K562 (cell line): ENCODE measurements at regions not wholly inside any gene's neighbourhood (a gene's known extent, or its start where the extent isn't known, plus 50 kb on each side); places are given as distances from the start of the nearest gene placed in this dataset.

Experiments used
- ATAC-seq: fragments of 200-7000 bp; cut with Tn5 transposase; 3 replicates; pipeline ENCODE4 v1.9.1; 2020; ENCODE audit warnings: moderate library complexity
- BruUV-seq: library from RNA; stranded (reverse); fragments of 400-500 nt; replicated peaks from 2 replicates; lab custom pipeline; 2021; lab: Mats Ljungman, UMichigan
- CTCF ChIA-PET: fragments of 300-600 bp; formaldehyde crosslinking; extraction: SDS; loops from one replicate; lab custom pipeline; 2021; ENCODE audit warnings: low intra/inter-chr PET ratio; lab: Yijun Ruan, JAX
- POLR2A ChIA-PET: fragments of 300-600, 350-650 bp; sonication (Branson Sonifier 250); formaldehyde crosslinking; extraction: SDS; loops from one replicate; lab custom pipeline; 2021; ENCODE audit warnings: antibody characterized with exemption, inconsistent platforms; lab: Yijun Ruan, JAX
- DNase-seq, 4 experiments: peaks; one replicate each; pipeline versions ENCODE4 v3.0.0 to v3.0.0-alpha.2; 2011 to 2018; ENCODE audit warnings: low spot score in 3 of 4, mixed read lengths in 3 of 4; ENCODE audit errors: extremely low read depth in 1 of 4
- FAIRE-seq: peaks from 2 replicates; lab custom pipeline; 2011; peaks lifted over from hg19 to GRCh38; lab: Jason Lieb, UNC
- H2AFZ ChIP-seq: 2 replicates; pipeline ENCODE4 v1.6.0; 2011; ENCODE audit warnings: low read depth, low read length, control low read depth, inconsistent platforms
- H3K27ac ChIP-seq: fragments of 200-600 bp; 3 replicates; pipeline ENCODE4 v1.8.0; 2011; ENCODE audit warnings: low read depth, mild to moderate bottlenecking, control low read depth, inconsistent platforms, low read length, moderate library complexity, mixed read lengths; ENCODE audit errors: extremely low read depth
- H3K27me3 ChIP-seq, 2 experiments: fragments of 300-600 bp in 1 of 2; 2 replicates in 1 of 2; 3 replicates in 1 of 2; pipeline versions ENCODE4 v1.6.0 to v1.8.0; 2011; ENCODE audit warnings: inconsistent platforms in 2 of 2, low read length in 2 of 2, mild to moderate bottlenecking in 1 of 2, mixed read lengths in 1 of 2, moderate library complexity in 1 of 2; ENCODE audit not compliant: control insufficient read depth in 2 of 2, insufficient read depth in 2 of 2
- H3K36me3 ChIP-seq: fragments of 300-600 bp; 3 replicates; pipeline ENCODE4 v1.8.0; 2011; ENCODE audit warnings: mild to moderate bottlenecking, low read length, inconsistent platforms; ENCODE audit not compliant: control insufficient read depth, insufficient read depth
- H3K4me1 ChIP-seq, 2 experiments: fragments of 200-600 bp in 1 of 2; replicated peaks in 1 of 2; 2 replicates in 1 of 2; 3 replicates in 1 of 2; pipeline versions ENCODE4 v1.5.1 to v1.8.0; 2011; ENCODE audit warnings: inconsistent platforms in 2 of 2, low read length in 2 of 2, mild to moderate bottlenecking in 1 of 2, mixed read lengths in 1 of 2, moderate library complexity in 1 of 2; ENCODE audit not compliant: control insufficient read depth in 2 of 2, insufficient read depth in 2 of 2
- H3K4me2 ChIP-seq: 2 replicates; pipeline ENCODE4 v1.6.1; 2011; ENCODE audit warnings: low read length, control low read depth, inconsistent platforms, mixed read lengths; ENCODE audit not compliant: insufficient read depth
- H3K4me3 ChIP-seq: fragments of 200-600 bp; sonication (generic), shearing (Covaris generic); 2 replicates; pipeline ENCODE4 v1.5.1; 2016; ENCODE audit warnings: control low read depth, inconsistent platforms
- H3K79me2 ChIP-seq: fragments of 200-600 bp; 3 replicates; pipeline ENCODE4 v1.8.0; 2011; ENCODE audit warnings: low read length, inconsistent platforms; ENCODE audit not compliant: control insufficient read depth, insufficient read depth
- H3K9ac ChIP-seq, 2 experiments: 2 replicates each; pipeline versions ENCODE4 v1.6.0 to v1.6.1; 2011; ENCODE audit warnings: low read depth in 2 of 2, low read length in 2 of 2, control low read depth in 1 of 2, inconsistent platforms in 1 of 2, mild to moderate bottlenecking in 1 of 2, mixed read lengths in 1 of 2; ENCODE audit not compliant: insufficient read depth in 1 of 2
- H3K9me1 ChIP-seq: one replicate; pipeline ENCODE4 v1.6.0; 2011; ENCODE audit warnings: inconsistent platforms, mild to moderate bottlenecking, low read length, moderate library complexity; ENCODE audit not compliant: control insufficient read depth, insufficient read depth
- H3K9me3 ChIP-seq: replicated peaks from 2 replicates; pipeline ENCODE4 v1.5.1; 2011; ENCODE audit warnings: low read depth, low read length, inconsistent platforms; ENCODE audit not compliant: control insufficient read depth, insufficient read depth
- H4K20me1 ChIP-seq: replicated peaks from 2 replicates; pipeline ENCODE4 v1.6.1; 2011; ENCODE audit warnings: low read length, inconsistent platforms, mixed read lengths; ENCODE audit not compliant: control insufficient read depth, insufficient read depth
- CAMTA2 ChIP-seq: fragments of 250-450 bp; sonication (Bioruptor Pico); conservative IDR thresholded peaks from 2 replicates; pipeline ENCODE4 v1.5.1; 2022
- DMBX1 ChIP-seq: fragments of 250-450 bp; sonication (Bioruptor Pico); IDR thresholded peaks from 2 replicates; pipeline ENCODE4 v1.8.0; 2022; ENCODE audit warnings: inconsistent platforms, mild to moderate bottlenecking, moderate library complexity, borderline replicate concordance
- FIP1L1 ChIP-seq: fragments of 200-400 bp; formaldehyde crosslinking; IDR thresholded peaks from 2 replicates; pipeline ENCODE4 v1.6.1; 2018; ENCODE audit warnings: mild to moderate bottlenecking, low read depth, low read length; ENCODE audit not compliant: poor library complexity, severe bottlenecking
- FOSL1 ChIP-seq: fragments of 200-800 bp; sonication (Bioruptor generic); conservative IDR thresholded peaks from 2 replicates; pipeline ENCODE4 v1.6.1; 2016; ENCODE audit warnings: missing genetic modification characterization, missing compliant biosample characterization
- GABPA ChIP-seq: fragments of 200-800 bp; sonication (Bioruptor generic); conservative IDR thresholded peaks from 2 replicates; pipeline ENCODE4 v1.6.1; 2016; ENCODE audit warnings: low read depth, missing genetic modification characterization, missing compliant biosample characterization
- HDAC2 ChIP-seq: fragments of 450-650 bp; IDR thresholded peaks from 2 replicates; pipeline ENCODE4 v1.6.1; 2016; ENCODE audit warnings: mild to moderate bottlenecking
- NELFE ChIP-seq: IDR thresholded peaks from 2 replicates; pipeline ENCODE4 v1.6.1; 2011; ENCODE audit warnings: mild to moderate bottlenecking; ENCODE audit not compliant: insufficient read depth, insufficient read length
- NR2C2 ChIP-seq, 2 experiments: fragments of 200-800 bp in 1 of 2; sonication (Bioruptor generic) in 1 of 2; sonication (generic) in 1 of 2; formaldehyde crosslinking in 1 of 2; IDR thresholded peaks; 2 replicates each; pipeline versions ENCODE4 v1.6.1 to v1.8.0; 2016 to 2022; ENCODE audit warnings: mild to moderate bottlenecking in 1 of 2, missing compliant biosample characterization in 1 of 2, missing genetic modification characterization in 1 of 2, missing genetic modification reagents in 1 of 2
- XRCC4 ChIP-seq: IDR thresholded peaks from one replicate; pipeline ENCODE4 v1.6.1; 2011; ENCODE audit not compliant: insufficient read depth, insufficient read length; ENCODE audit errors: extremely low read depth
- ZNF263 ChIP-seq: sonication (generic); formaldehyde crosslinking; IDR thresholded peaks from 2 replicates; pipeline ENCODE4 v1.8.0; 2022; ENCODE audit warnings: mild to moderate bottlenecking, missing genetic modification reagents, borderline replicate concordance
- WGBS: fragments of 100-300 bp; shearing (Covaris generic); methylation state at CpG from one replicate; pipeline ENCODE4 v1.1.6; 2016; ENCODE audit warnings: low coverage, mixed read lengths; ENCODE audit not compliant: insufficient coverage; ENCODE audit errors: missing lambda C conversion rate; 5-methylcytosine and 5-hydroxymethylcytosine counted together
- in situ Hi-C: fragments of 300-500 bp; cut with MboI; formaldehyde crosslinking; loops from 4 replicates; pipeline ENCODE4 v1.15.0; 2018; ENCODE audit warnings: inconsistent platforms, mixed read lengths
- intact Hi-C: fragments of 100-400 bp; cut with micrococcal nuclease; formaldehyde crosslinking; loops from 2 replicates; pipeline ENCODE4 v1.14.2; 2022

GRCh38 chr5:74543162-74543995 lies 97.1 kb downstream of the ENC1 start:
- Histone ChIP-seq H4K20me1 (no peaks in the 10 kb centered on the region), H3K9ac (no peak overlapping the region), H3K27me3 (peaks cover 0 to 13% of the 10 kb centered on the region in 2 experiments; a peak in 4 of 5 replicates), H3K9me3 (no peaks in the 10 kb centered on the region), H3K4me2 (no peak overlapping the region), H3K4me1 (no peaks in the 10 kb centered on the region), H2AFZ (no peak overlapping the region), H3K36me3 (no peaks in the 10 kb centered on the region), H3K79me2 (no peaks in the 10 kb centered on the region), H3K27ac (no peak overlapping the region), H3K4me3 (no peak overlapping the region), H3K9me1 (no peaks in the 10 kb centered on the region)
- no TSS peak for BruUV-seq
- 0 out of 2 replicates have a peak, but pooled peaks have one; percentile 24 for TF ChIP-seq FOSL1 (tag)
- no peak for TF ChIP-seq NR2C2 (CRISPR knock-in tag; IDR thresholded peaks at IDR 0.05)
- no peak for TF ChIP-seq NR2C2 (tag; IDR thresholded peaks at IDR 0.05)
- TF ChIP-seq ZNF263, result peak; percentile 93
- in situ Hi-C loops (no loop called here), intact Hi-C loops (no loop called here)
- no peak for ATAC-seq
- peak in 1 of 4 experiments; percentile 15 for DNase-seq
- ChIA-PET POLR2A (interaction anchor here (0.6 kb wide), 1 partner anchor 44 kb away, joined by 3 read pairs; no protein-coding TSS in a partner anchor), CTCF (no interaction called here)
- WGBS, result 0% methylated on average over 14 of the region's 14 CpGs
- FAIRE-seq, result no peak

GRCh38 chr5:74542482-74542881 lies 98.0 kb downstream of the ENC1 start:
- H3K27ac ChIP-seq, result no peak overlapping the region
- FAIRE-seq, result no peak
- DNase-seq, result no peak
- WGBS, result 0% methylated on average over 3 of the region's 3 CpGs
- H4K20me1 ChIP-seq, result no peaks in the 10 kb centered on the region
- no peaks in the 10 kb centered on the region for H3K9me1 ChIP-seq
- H3K4me3 ChIP-seq, result no peak overlapping the region
- no peak overlapping the region for H3K9ac ChIP-seq
- CTCF ChIA-PET, result no interaction called here
- no peaks in the 10 kb centered on the region for H3K36me3 ChIP-seq
- ATAC-seq, result no peak
- no peaks in the 10 kb centered on the region for H3K4me1 ChIP-seq
- intact Hi-C loops, result no loop called here
- H3K27me3 ChIP-seq, result peaks cover 0 to 11% of the 10 kb centered on the region in 2 experiments; a peak in 4 of 5 replicates
- POLR2A ChIA-PET, result interaction anchor here (0.6 kb wide), 1 partner anchor 44 kb away, joined by 3 read pairs; no protein-coding TSS in a partner anchor
- H2AFZ ChIP-seq, result no peak overlapping the region
- in situ Hi-C loops, result no loop called here
- BruUV-seq, result no TSS peak
- no peak overlapping the region for H3K4me2 ChIP-seq
- no peaks in the 10 kb centered on the region for H3K9me3 ChIP-seq
- H3K79me2 ChIP-seq, result no peaks in the 10 kb centered on the region
- TF ChIP-seq DMBX1 (CRISPR knock-in tag) (no peak), NELFE (no peak), HDAC2 (no peak), XRCC4 (no peak), FIP1L1 (no peak), CAMTA2 (CRISPR knock-in tag) (no peak), GABPA (tag) (no peak)
